OCI-LY1 (cell line): ENCODE measurements at regions not wholly inside any gene's neighbourhood (a gene's known extent, or its start where the extent isn't known, plus 50 kb on each side); places are given as distances from the start of the nearest gene placed in this dataset.

ENCODE experiments used
- CTCF ChIP-seq: fragments of 200-600 bp; sonication (generic), shearing (Covaris generic); IDR thresholded peaks from 2 replicates; pipeline ENCODE4 v1.5.1; 2017; ENCODE audit warnings: mild to moderate bottlenecking, antibody characterized with exemption, low read length, moderate library complexity, mixed read lengths
- EZH2 ChIP-seq: fragments of 200-600 bp; sonication (generic), shearing (Covaris generic); IDR thresholded peaks from 2 replicates; pipeline ENCODE4 v1.8.0; 2017; ENCODE audit warnings: borderline replicate concordance, mixed run types, mild to moderate bottlenecking, antibody characterized with exemption, low read length, moderate library complexity, mixed read lengths

GRCh38 chr3:153767601-153768560, 353.3 kb upstream of the ARHGEF26 start:
- TF ChIP-seq CTCF (no peak), EZH2 (no peak)
